HS-27A (cell line): ENCODE measurements at regions not wholly inside any gene's neighbourhood (a gene's known extent, or its start where the extent isn't known, plus 50 kb on each side); places are given as distances from the start of the nearest gene placed in this dataset.
"Not testable (repeated sequence)": the region's sequence is repeated elsewhere in the genome, so short reads cannot be mapped to it uniquely, and the experiment has no call there.

Experiments
- DNase-seq: peaks from one replicate; pipeline ENCODE4 v3.0.0-alpha.2; 2012; ENCODE audit warnings: low read depth, missing footprints

GRCh38 chrX:7385131-7385530 is 237.2 kb upstream of the PUDP start:
- no peak for DNase-seq

- no peak for DNase-seq
Measured at GRCh38 chrX:7378406-7378805, 230.5 kb upstream of the PUDP start.

- no peak for DNase-seq
Measured at GRCh38 chrX:7372825-7373525, 225.0 kb upstream of the PUDP start.

GRCh38 chrX:7362111-7362510 is 214.2 kb upstream of the PUDP start:
- DNase-seq, result no peak

- no peak for DNase-seq
Measured at GRCh38 chrX:7351926-7352325, 204.0 kb upstream of the PUDP start.

GRCh38 chrX:7347465-7347864 is 199.5 kb upstream of the PUDP start:
- no peak for DNase-seq

- no peak for DNase-seq
Measured at GRCh38 chrX:7346021-7346420, 198.1 kb upstream of the PUDP start.

GRCh38 chrX:7343181-7343580 is 195.2 kb upstream of the PUDP start:
- DNase-seq, result no peak

- not testable (repeated sequence) for DNase-seq
Measured at GRCh38 chrX:7335816-7336362, 187.9 kb upstream of the PUDP start.

- peak; percentile 20 for DNase-seq
Measured at GRCh38 chrX:7334253-7334935, 186.4 kb upstream of the PUDP start.

- peak; percentile 33 for DNase-seq
Measured at GRCh38 chrX:7330971-7331746, 183.2 kb upstream of the PUDP start.

- no peak for DNase-seq
Measured at GRCh38 chrX:7330556-7330955, 182.6 kb upstream of the PUDP start.

- no peak for DNase-seq
Measured at GRCh38 chrX:7318661-7319060, 170.7 kb upstream of the PUDP start.

- no peak for DNase-seq
Measured at GRCh38 chrX:7318241-7318640, 170.3 kb upstream of the PUDP start.

- DNase-seq, result no peak
Measured at GRCh38 chrX:7316887-7317286, 168.9 kb upstream of the PUDP start.

GRCh38 chrX:7316280-7316679 is 168.3 kb upstream of the PUDP start:
- DNase-seq, result no peak

- DNase-seq, result no peak
Measured at GRCh38 chrX:7314425-7314824, 166.5 kb upstream of the PUDP start.

GRCh38 chrX:7307720-7308119 is 159.8 kb upstream of the PUDP start:
- no peak for DNase-seq

- no peak for DNase-seq
Measured at GRCh38 chrX:7294483-7294882, 146.5 kb upstream of the PUDP start.

- DNase-seq, result no peak
Measured at GRCh38 chrX:7286168-7286837, 138.3 kb upstream of the PUDP start.

GRCh38 chrX:7285765-7286164 is 137.8 kb upstream of the PUDP start:
- no peak for DNase-seq

GRCh38 chrX:7283741-7284140 is 135.8 kb upstream of the PUDP start:
- no peak for DNase-seq
